ENCODE measurements at regions not wholly inside any gene's neighbourhood (a gene's known extent, or its start where the extent isn't known, plus 50 kb on each side); places are given as distances from the start of the nearest gene placed in this dataset.

- H3K9me3 ChIP-seq = peaks cover 0 to 2% (median under 1%) of the 10 kb centered on the region in 4 donors
- no peaks in the 10 kb centered on the region for H3K4me1 ChIP-seq
- no peaks in the 10 kb centered on the region for H3K36me3 ChIP-seq
- TF ChIP-seq EP300 (IDR thresholded peaks at IDR 0.05) (no peak), POLR2AphosphoS5 (IDR thresholded peaks at IDR 0.05) (no peak), CTCF (IDR thresholded peaks at IDR 0.05) (no peak), POLR2A (IDR thresholded peaks at IDR 0.05) (no peak)
- intact Hi-C loops (cut with DNase I) = no loop called here
- 65 to 78% methylated on average over 2 of the region's 2 CpGs for WGBS, 2 donors
- no peak overlapping the region for H3K27ac ChIP-seq
- H3K4me3 ChIP-seq = no peak overlapping the region
- no peak for DNase-seq
- H3K27me3 ChIP-seq = no peaks in the 10 kb centered on the region
Measured at GRCh38 chr5:64110222-64110621, 55.4 kb upstream of the RNF180 start.

- H3K9me3 ChIP-seq = peaks cover 0 to 2% (median under 1%) of the 10 kb centered on the region in 4 donors
- WGBS, 2 donors = 74 to 81% methylated on average over 4 of the region's 4 CpGs
- intact Hi-C loops (cut with DNase I) = no loop called here
Measured at GRCh38 chr5:64108674-64109073, 57.0 kb upstream of the RNF180 start.

DNA sequence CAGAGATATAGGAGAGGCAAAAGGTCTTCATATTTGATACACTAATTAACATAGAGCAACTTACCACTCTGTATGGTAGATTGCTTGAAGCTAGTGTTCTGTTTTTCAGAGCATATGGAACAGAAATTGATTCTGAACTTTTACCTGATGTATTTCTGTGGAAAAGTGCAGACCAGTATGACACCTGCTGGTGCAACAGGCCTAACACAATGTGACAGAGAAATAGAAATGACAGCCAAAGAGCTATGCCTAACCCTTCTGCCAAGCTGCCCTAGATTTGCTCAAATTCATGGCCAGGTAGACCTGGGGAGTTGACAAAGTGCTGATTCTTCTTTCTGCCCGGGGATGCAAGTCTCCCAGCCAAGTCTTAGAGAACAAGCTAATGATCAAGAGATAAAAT is 65.4 kb upstream of the RNF180 start:
- Histone ChIP-seq H3K9me3 (peaks cover 0 to 2% (median 0%) of the 10 kb centered on the region in 4 donors), H3K4me1 (no peaks in the 10 kb centered on the region), H3K36me3 (no peaks in the 10 kb centered on the region), H3K27me3 (no peaks in the 10 kb centered on the region), H3K4me3 (no peak overlapping the region), H3K27ac (no peak overlapping the region)
- DNase-seq = no peak
- TF ChIP-seq CTCF (IDR thresholded peaks at IDR 0.05) (no peak), POLR2A (IDR thresholded peaks at IDR 0.05) (no peak), POLR2AphosphoS5 (IDR thresholded peaks at IDR 0.05) (no peak), EP300 (IDR thresholded peaks at IDR 0.05) (no peak)
- intact Hi-C loops (cut with DNase I) = no loop called here
- WGBS, 2 donors = 60 to 68% methylated on average over 1 of the region's 1 CpG

More at GRCh38 chr5:64108674-64109073, 57.0 kb upstream of the RNF180 start:
- H3K27ac ChIP-seq = no peak overlapping the region
- H3K4me1 ChIP-seq = no peaks in the 10 kb centered on the region
- no peaks in the 10 kb centered on the region for H3K36me3 ChIP-seq
- DNase-seq = no peak
- no peak for TF ChIP-seq POLR2AphosphoS5 (IDR thresholded peaks at IDR 0.05)
- TF ChIP-seq EP300 (IDR thresholded peaks at IDR 0.05) = no peak
- no peak for TF ChIP-seq CTCF (IDR thresholded peaks at IDR 0.05)
- TF ChIP-seq POLR2A (IDR thresholded peaks at IDR 0.05) = no peak
- no peak overlapping the region for H3K4me3 ChIP-seq
- H3K27me3 ChIP-seq = no peaks in the 10 kb centered on the region

- Histone ChIP-seq H3K27ac (no peak overlapping the region), H3K4me3 (no peak overlapping the region), H3K36me3 (no peaks in the 10 kb centered on the region), H3K27me3 (no peaks in the 10 kb centered on the region), H3K9me3 (peaks cover 0 to 8% (median 0%) of the 10 kb centered on the region in 4 donors), H3K4me1 (no peaks in the 10 kb centered on the region)
- no peak for DNase-seq
- TF ChIP-seq CTCF (IDR thresholded peaks at IDR 0.05) = no peak
- TF ChIP-seq EP300 (IDR thresholded peaks at IDR 0.05) = no peak
- TF ChIP-seq POLR2A (IDR thresholded peaks at IDR 0.05) = no peak
- TF ChIP-seq POLR2AphosphoS5 (IDR thresholded peaks at IDR 0.05) = no peak
- intact Hi-C loops (cut with DNase I) = no loop called here
Measured at GRCh38 chr5:64096771-64097170, 68.9 kb upstream of the RNF180 start.

GRCh38 chr5:64077589-64077988 is 88.1 kb upstream of the RNF180 start:
- Histone ChIP-seq H3K27ac (no peak overlapping the region), H3K9me3 (no peaks in the 10 kb centered on the region), H3K4me3 (no peak overlapping the region), H3K27me3 (no peaks in the 10 kb centered on the region), H3K4me1 (no peaks in the 10 kb centered on the region), H3K36me3 (no peaks in the 10 kb centered on the region)
- DNase-seq = no peak
- WGBS, 2 donors = 88 to 90% methylated on average over 8 of the region's 8 CpGs
- no peak for TF ChIP-seq POLR2AphosphoS5 (IDR thresholded peaks at IDR 0.05)
- no peak for TF ChIP-seq CTCF (IDR thresholded peaks at IDR 0.05)
- no peak for TF ChIP-seq POLR2A (IDR thresholded peaks at IDR 0.05)
- no peak for TF ChIP-seq EP300 (IDR thresholded peaks at IDR 0.05)
- intact Hi-C loops (cut with DNase I) = no loop called here
